Ascending aorta (tissue), 2 donors: ENCODE measurements at regions not wholly inside any gene's neighbourhood (a gene's known extent, or its start where the extent isn't known, plus 50 kb on each side); places are given as distances from the start of the nearest gene placed in this dataset.

Source experiments
- DNase-seq, 2 donors: peaks; one replicate each; pipeline ENCODE4 v3.0.0-alpha.2; 2019; ENCODE audit warnings: low spot score in 2 of 2
- H3K27ac ChIP-seq, 2 donors: fragments of 200-600 bp; sonication (generic); one replicate each; pipeline ENCODE4 v1.5.1; 2016 to 2017; ENCODE audit warnings: mild to moderate bottlenecking in 1 of 2
- H3K27me3 ChIP-seq: fragments of 200-600 bp; sonication (generic); one replicate; pipeline ENCODE4 v1.5.1; 2017
- H3K36me3 ChIP-seq, 2 donors: fragments of 200-600 bp; sonication (generic); one replicate each; pipeline ENCODE4 v1.5.1; 2016
- H3K4me1 ChIP-seq, 2 donors: fragments of 200-600 bp; sonication (generic); one replicate each; pipeline ENCODE4 v1.5.1; 2016 to 2017; ENCODE audit warnings: mild to moderate bottlenecking in 1 of 2
- H3K4me3 ChIP-seq, 2 donors: fragments of 200-600 bp; sonication (generic); one replicate each; pipeline ENCODE4 v1.5.1; 2016 to 2017; ENCODE audit warnings: mild to moderate bottlenecking in 1 of 2
- H3K9me3 ChIP-seq, 2 donors: fragments of 200-600 bp; sonication (generic); one replicate each; pipeline ENCODE4 v1.5.1; 2016
- intact Hi-C: fragments of 100-400 bp; cut with DNase I; formaldehyde crosslinking; loops from one replicate; pipeline ENCODE4 v1.15.1; 2023
- TF ChIP-seq, protein P1 (sequence below), 3 experiments: fragments of 200-600 bp in 2 of 3; fragments of 450-650 bp in 1 of 3; sonication (generic) in 2 of 3; IDR thresholded peaks; one replicate each; pipeline ENCODE4 v1.5.1; 2016 to 2019; ENCODE audit warnings: antibody characterized with exemption in 3 of 3, mild to moderate bottlenecking in 1 of 3, moderate library complexity in 1 of 3

DNA sequence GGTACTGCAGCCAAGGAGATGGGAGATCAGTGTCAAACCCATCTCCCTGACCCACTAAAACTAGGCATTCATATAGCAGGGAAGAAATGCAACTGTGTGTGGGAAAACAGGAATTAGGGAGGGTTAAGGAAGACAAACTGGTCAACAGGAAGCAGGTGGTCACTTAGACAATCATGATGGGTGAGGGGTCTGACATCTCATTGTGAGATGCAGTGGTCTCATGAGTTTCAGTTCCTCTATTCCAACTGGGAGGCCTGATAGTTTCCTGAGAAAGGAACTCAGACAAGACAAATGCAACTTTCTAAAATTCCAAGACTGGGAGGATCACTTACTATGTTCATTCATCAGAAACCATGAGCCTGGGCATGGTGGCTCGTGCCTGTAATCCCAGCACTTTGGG lies 361.4 kb upstream of the C16orf82 start:
- Histone ChIP-seq H3K4me1 (no peaks in the 10 kb centered on the region), H3K36me3 (no peaks in the 10 kb centered on the region), H3K9me3 (no peaks in the 10 kb centered on the region), H3K27me3 (no peaks in the 10 kb centered on the region), H3K4me3 (no peak overlapping the region), H3K27ac (no peak overlapping the region)
- intact Hi-C loops, result no loop called here
- TF ChIP-seq, protein P1, sequence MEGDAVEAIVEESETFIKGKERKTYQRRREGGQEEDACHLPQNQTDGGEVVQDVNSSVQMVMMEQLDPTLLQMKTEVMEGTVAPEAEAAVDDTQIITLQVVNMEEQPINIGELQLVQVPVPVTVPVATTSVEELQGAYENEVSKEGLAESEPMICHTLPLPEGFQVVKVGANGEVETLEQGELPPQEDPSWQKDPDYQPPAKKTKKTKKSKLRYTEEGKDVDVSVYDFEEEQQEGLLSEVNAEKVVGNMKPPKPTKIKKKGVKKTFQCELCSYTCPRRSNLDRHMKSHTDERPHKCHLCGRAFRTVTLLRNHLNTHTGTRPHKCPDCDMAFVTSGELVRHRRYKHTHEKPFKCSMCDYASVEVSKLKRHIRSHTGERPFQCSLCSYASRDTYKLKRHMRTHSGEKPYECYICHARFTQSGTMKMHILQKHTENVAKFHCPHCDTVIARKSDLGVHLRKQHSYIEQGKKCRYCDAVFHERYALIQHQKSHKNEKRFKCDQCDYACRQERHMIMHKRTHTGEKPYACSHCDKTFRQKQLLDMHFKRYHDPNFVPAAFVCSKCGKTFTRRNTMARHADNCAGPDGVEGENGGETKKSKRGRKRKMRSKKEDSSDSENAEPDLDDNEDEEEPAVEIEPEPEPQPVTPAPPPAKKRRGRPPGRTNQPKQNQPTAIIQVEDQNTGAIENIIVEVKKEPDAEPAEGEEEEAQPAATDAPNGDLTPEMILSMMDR (IDR thresholded peaks at IDR 0.05), result no peak
- no peak for DNase-seq

DNA sequence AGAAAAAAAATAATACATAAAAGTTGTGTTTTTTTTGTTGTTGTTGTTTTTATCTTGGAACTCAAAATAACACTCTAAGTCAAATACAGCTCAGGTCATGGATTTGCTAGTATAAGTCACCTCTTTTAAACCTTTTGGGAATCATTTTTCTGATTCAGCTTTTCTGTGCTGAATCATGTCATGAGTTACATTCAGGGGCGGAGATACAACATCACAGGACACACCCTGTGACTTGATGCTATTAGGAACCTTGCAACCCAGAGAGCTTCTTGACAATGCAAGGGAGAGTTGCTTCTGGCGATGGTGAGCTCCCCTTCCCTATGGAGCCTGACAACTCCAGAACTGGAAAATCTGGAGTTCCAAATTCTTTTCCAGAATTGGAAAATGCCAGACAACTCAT lies 358.3 kb upstream of the C16orf82 start:
- Histone ChIP-seq H3K4me1 (no peaks in the 10 kb centered on the region), H3K4me3 (no peak overlapping the region), H3K27ac (no peak overlapping the region), H3K36me3 (no peaks in the 10 kb centered on the region), H3K9me3 (no peaks in the 10 kb centered on the region), H3K27me3 (no peaks in the 10 kb centered on the region)
- no peak for DNase-seq
- intact Hi-C loops, result no loop called here
- TF ChIP-seq, protein P1 (IDR thresholded peaks at IDR 0.05), result no peak

DNA sequence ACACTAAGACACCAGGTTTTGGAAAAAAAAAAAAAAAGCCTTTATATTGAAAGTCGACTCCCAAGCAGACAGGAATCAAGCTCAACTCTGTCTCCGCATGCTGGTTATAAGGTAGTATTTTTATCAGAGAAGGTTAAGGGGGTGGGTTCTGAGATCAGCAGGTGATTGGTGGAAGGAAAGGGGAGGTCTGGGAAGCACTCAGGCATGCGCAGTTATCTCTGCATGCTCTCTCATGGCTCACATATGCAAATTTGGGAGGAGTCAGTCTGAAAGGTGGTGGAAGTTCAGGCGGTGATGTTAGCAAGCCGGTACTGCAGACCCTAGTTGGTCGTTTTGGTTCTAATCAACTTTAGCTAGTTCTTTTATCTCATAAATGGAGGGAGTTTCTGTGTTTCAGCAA lies 357.6 kb upstream of the C16orf82 start:
- TF ChIP-seq, protein P1 (IDR thresholded peaks at IDR 0.05), result no peak
- no peaks in the 10 kb centered on the region for H3K4me1 ChIP-seq
- intact Hi-C loops, result no loop called here
- H3K27me3 ChIP-seq, result no peaks in the 10 kb centered on the region
- no peaks in the 10 kb centered on the region for H3K36me3 ChIP-seq
- no peak overlapping the region for H3K4me3 ChIP-seq
- DNase-seq, result no peak
- no peak overlapping the region for H3K27ac ChIP-seq
- no peaks in the 10 kb centered on the region for H3K9me3 ChIP-seq

DNA sequence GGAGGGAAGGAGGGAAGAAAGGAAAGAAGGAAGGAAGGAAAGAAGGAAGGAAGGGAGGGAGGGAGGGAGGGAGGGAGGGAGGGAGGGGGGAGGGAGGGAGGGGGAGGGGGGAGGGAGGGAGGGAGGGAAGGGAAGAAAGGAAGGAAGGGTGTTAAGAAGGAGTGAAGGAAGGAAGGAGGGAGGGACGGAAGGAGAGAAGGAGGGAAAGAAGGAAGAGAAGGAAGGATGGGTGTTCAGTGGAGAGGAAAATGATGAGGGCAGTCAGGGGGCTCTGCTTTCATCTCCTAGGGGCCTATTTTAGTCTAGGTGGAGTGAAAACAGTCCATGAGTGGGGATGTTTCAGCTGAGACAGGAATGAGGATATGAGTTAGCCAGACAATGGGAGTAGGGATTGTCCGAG lies 357.0 kb upstream of the C16orf82 start:
- Histone ChIP-seq H3K4me3 (no peak overlapping the region), H3K27me3 (no peaks in the 10 kb centered on the region), H3K9me3 (no peaks in the 10 kb centered on the region), H3K4me1 (no peaks in the 10 kb centered on the region), H3K36me3 (no peaks in the 10 kb centered on the region), H3K27ac (no peak overlapping the region)
- no peak for DNase-seq
- intact Hi-C loops, result no loop called here
- TF ChIP-seq, protein P1 (IDR thresholded peaks at IDR 0.05), result no peak

DNA sequence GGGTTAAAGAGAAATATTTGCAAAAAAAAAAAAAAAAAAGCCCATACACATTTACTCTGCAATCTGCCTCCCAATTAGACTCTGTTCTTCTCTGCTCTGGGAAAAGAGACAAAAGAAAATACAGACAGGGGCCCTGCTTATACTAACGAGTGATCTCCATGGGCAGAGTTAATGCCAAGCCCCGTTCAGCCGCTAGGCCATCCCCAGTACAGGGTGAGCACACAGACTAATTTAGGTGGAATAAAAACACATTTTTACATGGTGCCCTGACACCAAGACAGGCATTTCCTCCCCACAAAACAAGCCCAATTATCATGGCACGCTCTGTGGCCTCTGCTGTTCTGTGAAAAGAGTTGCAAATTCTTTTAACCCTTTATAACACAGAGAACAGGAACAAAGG lies 356.3 kb upstream of the C16orf82 start:
- Histone ChIP-seq H3K27ac (no peak overlapping the region), H3K36me3 (no peaks in the 10 kb centered on the region), H3K27me3 (no peaks in the 10 kb centered on the region), H3K9me3 (no peaks in the 10 kb centered on the region), H3K4me1 (no peaks in the 10 kb centered on the region), H3K4me3 (no peak overlapping the region)
- intact Hi-C loops, result no loop called here
- DNase-seq, result no peak
- TF ChIP-seq, protein P1 (IDR thresholded peaks at IDR 0.05), result no peak

DNA sequence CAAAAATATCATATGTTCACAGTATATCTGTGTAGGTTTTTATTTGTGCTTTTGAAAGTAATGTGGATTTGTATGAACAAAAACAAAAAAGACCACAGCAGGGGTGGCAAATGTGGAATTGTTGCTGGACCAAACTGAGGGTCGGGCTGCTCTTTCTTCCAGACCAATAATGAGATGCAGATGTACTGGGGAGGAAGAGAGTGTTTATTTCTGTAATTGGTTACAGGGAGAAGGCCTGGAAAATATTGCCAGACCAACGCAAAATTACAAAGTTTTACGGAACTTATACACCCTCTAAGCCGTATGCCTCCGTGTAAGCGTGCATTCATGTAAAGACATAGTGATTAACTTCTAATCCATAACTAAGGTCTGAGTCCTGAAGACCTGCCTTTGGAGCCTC lies 353.9 kb upstream of the C16orf82 start:
- intact Hi-C loops, result no loop called here
- Histone ChIP-seq H3K36me3 (no peaks in the 10 kb centered on the region), H3K27ac (no peak overlapping the region), H3K4me3 (no peak overlapping the region), H3K9me3 (no peaks in the 10 kb centered on the region), H3K27me3 (no peaks in the 10 kb centered on the region), H3K4me1 (no peaks in the 10 kb centered on the region)
- TF ChIP-seq, protein P1 (IDR thresholded peaks at IDR 0.05), result no peak
- no peak for DNase-seq
